Aorta (tissue), 5 donors: ENCODE measurements at regions not wholly inside any gene's neighbourhood (a gene's known extent, or its start where the extent isn't known, plus 50 kb on each side); places are given as distances from the start of the nearest gene placed in this dataset.

Experiments used
- ATAC-seq: fragments of 200-7000 bp; cut with Tn5 transposase; one replicate; pipeline ENCODE4 v1.9.1; 2022; ENCODE audit warnings: moderate library complexity; ENCODE audit not compliant: low FRiP score
- DNase-seq, 2 donors: peaks; one replicate each; pipeline ENCODE4 v3.0.0-alpha.2; 2020
- H3K27ac ChIP-seq, 2 donors: one replicate each; pipeline ENCODE4 v1.5.1; 2013; ENCODE audit warnings: low read length in 2 of 2, mild to moderate bottlenecking in 2 of 2, moderate library complexity in 2 of 2, control low read depth in 1 of 2, inconsistent platforms in 1 of 2, low read depth in 1 of 2
- H3K27me3 ChIP-seq, 2 donors: one replicate each; pipeline ENCODE4 v1.6.1; 2013; ENCODE audit warnings: control low read depth in 1 of 2, low read length in 1 of 2, mild to moderate bottlenecking in 1 of 2, moderate library complexity in 1 of 2; ENCODE audit not compliant: insufficient read depth in 2 of 2, control insufficient read depth in 1 of 2
- H3K36me3 ChIP-seq, 2 donors: one replicate each; pipeline ENCODE4 v1.6.1; 2013; ENCODE audit warnings: control low read depth in 1 of 2, low read length in 1 of 2, mild to moderate bottlenecking in 1 of 2; ENCODE audit not compliant: insufficient read depth in 2 of 2, control insufficient read depth in 1 of 2
- H3K4me1 ChIP-seq, 2 donors: one replicate each; pipeline ENCODE4 v1.6.1; 2013; ENCODE audit warnings: low read length in 2 of 2, control low read depth in 1 of 2, mild to moderate bottlenecking in 1 of 2, moderate library complexity in 1 of 2; ENCODE audit not compliant: insufficient read depth in 2 of 2, control insufficient read depth in 1 of 2
- H3K4me3 ChIP-seq, 2 donors: one replicate each; pipeline ENCODE4 v1.5.1; 2013; ENCODE audit warnings: low read length in 2 of 2, control low read depth in 1 of 2, mild to moderate bottlenecking in 1 of 2
- H3K9me3 ChIP-seq: one replicate; pipeline ENCODE4 v1.6.1; 2013; ENCODE audit warnings: mild to moderate bottlenecking, low read length; ENCODE audit not compliant: control insufficient read depth
- WGBS, 2 donors: extraction: QIAGEN DNeasy Blood & Tissue Kit; methylation state at CpG; one replicate each; pipeline ENCODE4 v1.1.7; 2013; 5-methylcytosine and 5-hydroxymethylcytosine counted together
- intact Hi-C, 2 donors: fragments of 100-400 bp; cut with DNase I; formaldehyde crosslinking; loops; one replicate each; pipeline versions ENCODE4 v1.14.2 to v1.15.0; 2022
- donor health status: healthy with polysubstance abuse.
- donor health status: Bipolar disorder and iron deficiency.
- donor health status: DM: no; HTN: no; CAD: no.
- donor health status: DM: no; HTN: no; CAD: no.
- donor health status: DM: yes; HTN: yes; CAD: no.

GRCh38 chr13:31614704-31615103 is 124.6 kb upstream of the RXFP2 start:
- DNase-seq (no peak), ATAC-seq (no peak)
- peaks cover 7% of the 10 kb centered on the region for H3K9me3 ChIP-seq
- H3K27ac ChIP-seq: no peak overlapping the region
- no peaks in the 10 kb centered on the region for H3K4me1 ChIP-seq
- H3K4me3 ChIP-seq: no peak overlapping the region
- H3K36me3 ChIP-seq: no peaks in the 10 kb centered on the region
- H3K27me3 ChIP-seq: no peaks in the 10 kb centered on the region
- WGBS, 2 donors: 74 to 90% methylated on average over 1 of the region's 1 CpG
- intact Hi-C loops: no loop called here

GRCh38 chr13:31625115-31625514 is 114.2 kb upstream of the RXFP2 start:
- DNase-seq: no peak
- H3K36me3 ChIP-seq: no peaks in the 10 kb centered on the region
- no peaks in the 10 kb centered on the region for H3K27me3 ChIP-seq
- no peak for ATAC-seq
- H3K4me3 ChIP-seq: no peak overlapping the region
- no peak overlapping the region for H3K27ac ChIP-seq
- no peaks in the 10 kb centered on the region for H3K9me3 ChIP-seq
- 93 to 94% methylated on average over 1 of the region's 1 CpG for WGBS, 2 donors
- no peaks in the 10 kb centered on the region for H3K4me1 ChIP-seq
- intact Hi-C loops: no loop called here

- Histone ChIP-seq H3K27me3 (no peaks in the 10 kb centered on the region), H3K4me1 (no peaks in the 10 kb centered on the region), H3K27ac (no peak overlapping the region), H3K36me3 (no peaks in the 10 kb centered on the region), H3K4me3 (no peak overlapping the region), H3K9me3 (no peaks in the 10 kb centered on the region)
- DNase-seq: no peak
- 13 to 31% methylated on average over 3 of the region's 3 CpGs for WGBS, 2 donors
- no peak for ATAC-seq
- intact Hi-C loops: no loop called here
Measured at GRCh38 chr13:31627097-31627845, 112.1 kb upstream of the RXFP2 start.

GRCh38 chr13:31629085-31629780 is 110.1 kb upstream of the RXFP2 start:
- H3K9me3 ChIP-seq: no peaks in the 10 kb centered on the region
- 37 to 38% methylated on average over 3 of the region's 3 CpGs for WGBS, 2 donors
- ATAC-seq: no peak
- DNase-seq: no peak
- intact Hi-C loops: no loop called here
- no peaks in the 10 kb centered on the region for H3K4me1 ChIP-seq
- no peak overlapping the region for H3K27ac ChIP-seq
- H3K27me3 ChIP-seq: no peaks in the 10 kb centered on the region
- no peaks in the 10 kb centered on the region for H3K36me3 ChIP-seq
- no peak overlapping the region for H3K4me3 ChIP-seq

GRCh38 chr13:31631071-31631470 is 108.3 kb upstream of the RXFP2 start:
- no peak for ATAC-seq
- H3K27ac ChIP-seq: no peak overlapping the region
- 55 to 72% methylated on average over 3 of the region's 3 CpGs for WGBS, 2 donors
- H3K27me3 ChIP-seq: no peaks in the 10 kb centered on the region
- intact Hi-C loops: no loop called here
- no peak for DNase-seq
- H3K4me1 ChIP-seq: no peaks in the 10 kb centered on the region
- H3K36me3 ChIP-seq: no peaks in the 10 kb centered on the region
- no peaks in the 10 kb centered on the region for H3K9me3 ChIP-seq
- H3K4me3 ChIP-seq: no peak overlapping the region

GRCh38 chr13:31631746-31632145 is 107.6 kb upstream of the RXFP2 start:
- no peak overlapping the region for H3K4me3 ChIP-seq
- no peak for DNase-seq
- H3K27me3 ChIP-seq: no peaks in the 10 kb centered on the region
- H3K27ac ChIP-seq: no peak overlapping the region
- no peak for ATAC-seq
- no peaks in the 10 kb centered on the region for H3K4me1 ChIP-seq
- H3K9me3 ChIP-seq: no peaks in the 10 kb centered on the region
- no peaks in the 10 kb centered on the region for H3K36me3 ChIP-seq
- intact Hi-C loops: no loop called here

GRCh38 chr13:31638577-31638976 is 100.7 kb upstream of the RXFP2 start:
- intact Hi-C loops: no loop called here
- no peaks in the 10 kb centered on the region for H3K36me3 ChIP-seq
- no peak overlapping the region for H3K4me3 ChIP-seq
- WGBS, 2 donors: 84 to 100% methylated on average over 1 of the region's 1 CpG
- no peaks in the 10 kb centered on the region for H3K27me3 ChIP-seq
- no peak overlapping the region for H3K27ac ChIP-seq
- DNase-seq: no peak
- H3K4me1 ChIP-seq: no peaks in the 10 kb centered on the region
- no peaks in the 10 kb centered on the region for H3K9me3 ChIP-seq
- ATAC-seq: no peak

GRCh38 chr13:31639443-31640163 is 99.7 kb upstream of the RXFP2 start:
- Histone ChIP-seq H3K4me1 (no peaks in the 10 kb centered on the region), H3K4me3 (no peak overlapping the region), H3K9me3 (no peaks in the 10 kb centered on the region), H3K36me3 (no peaks in the 10 kb centered on the region), H3K27me3 (no peaks in the 10 kb centered on the region), H3K27ac (no peak overlapping the region)
- WGBS, 2 donors: 68 to 72% methylated on average over 5 of the region's 5 CpGs
- intact Hi-C loops: no loop called here
- DNase-seq (no peak), ATAC-seq (no peak)

- DNase-seq (no peak), ATAC-seq (no peak)
- H3K27ac ChIP-seq: no peak overlapping the region
- no peaks in the 10 kb centered on the region for H3K27me3 ChIP-seq
- H3K4me1 ChIP-seq: no peaks in the 10 kb centered on the region
- WGBS, 2 donors: 68 to 95% methylated on average over 4 of the region's 4 CpGs
- no peaks in the 10 kb centered on the region for H3K36me3 ChIP-seq
- no peak overlapping the region for H3K4me3 ChIP-seq
- intact Hi-C loops: no loop called here
- H3K9me3 ChIP-seq: peaks cover 2% of the 10 kb centered on the region
Measured at GRCh38 chr13:31649766-31650165, 89.6 kb upstream of the RXFP2 start.
